ENCODE measurements at regions not wholly inside any gene's neighbourhood (a gene's known extent, or its start where the extent isn't known, plus 50 kb on each side); places are given as distances from the start of the nearest gene placed in this dataset.
A peak's percentile ranks its signal among the peaks of the same experiment; 100 is the strongest.
"Not testable (repeated sequence)": the region's sequence is repeated elsewhere in the genome, so short reads cannot be mapped to it uniquely, and the experiment has no call there.

GRCh38 chr15:99452728-99453636 is 112.8 kb upstream of the MEF2A start:
- peaks cover 4% of the 10 kb centered on the region for H3K27me3 Mint-ChIP-seq
- no peak overlapping the region for H3K4me3 Mint-ChIP-seq
- peaks cover 5% of the 10 kb centered on the region for H3K9me3 Mint-ChIP-seq
- H3K36me3 Mint-ChIP-seq (ENCODE audit: low read depth), result no peaks in the 10 kb centered on the region
- H3K27ac Mint-ChIP-seq, result peak overlapping the region; percentile 16
- peaks cover 70% of the 10 kb centered on the region for H3K4me1 Mint-ChIP-seq (ENCODE audit: low read depth)

DNA sequence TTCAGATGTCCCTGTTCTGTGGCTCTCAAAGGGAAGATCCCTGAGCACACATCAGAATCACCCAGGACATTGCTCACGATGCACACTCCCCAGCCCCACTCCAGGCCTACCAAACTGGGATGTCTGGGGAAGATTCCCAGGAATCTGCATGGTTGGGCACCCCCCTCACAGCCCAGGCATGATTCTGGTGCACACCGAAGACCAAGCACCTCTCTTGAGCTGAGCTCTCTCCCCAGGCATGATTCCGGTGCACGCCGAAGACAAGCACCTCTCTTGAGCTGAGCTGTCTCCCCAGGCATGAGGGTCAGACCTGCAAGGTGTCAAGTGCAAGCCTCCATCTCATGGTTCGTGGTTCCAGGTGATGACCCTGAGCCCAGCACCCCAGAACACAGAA is 112.2 kb upstream of the MEF2A start:
- Mint-ChIP-seq H3K27me3 (no peaks in the 10 kb centered on the region), H3K9me3 (peaks cover 6% of the 10 kb centered on the region), H3K36me3 (ENCODE audit: low read depth) (no peaks in the 10 kb centered on the region), H3K4me3 (no peak overlapping the region), H3K4me1 (ENCODE audit: low read depth) (peaks cover 67% of the 10 kb centered on the region), H3K27ac (no peak overlapping the region)

DNA sequence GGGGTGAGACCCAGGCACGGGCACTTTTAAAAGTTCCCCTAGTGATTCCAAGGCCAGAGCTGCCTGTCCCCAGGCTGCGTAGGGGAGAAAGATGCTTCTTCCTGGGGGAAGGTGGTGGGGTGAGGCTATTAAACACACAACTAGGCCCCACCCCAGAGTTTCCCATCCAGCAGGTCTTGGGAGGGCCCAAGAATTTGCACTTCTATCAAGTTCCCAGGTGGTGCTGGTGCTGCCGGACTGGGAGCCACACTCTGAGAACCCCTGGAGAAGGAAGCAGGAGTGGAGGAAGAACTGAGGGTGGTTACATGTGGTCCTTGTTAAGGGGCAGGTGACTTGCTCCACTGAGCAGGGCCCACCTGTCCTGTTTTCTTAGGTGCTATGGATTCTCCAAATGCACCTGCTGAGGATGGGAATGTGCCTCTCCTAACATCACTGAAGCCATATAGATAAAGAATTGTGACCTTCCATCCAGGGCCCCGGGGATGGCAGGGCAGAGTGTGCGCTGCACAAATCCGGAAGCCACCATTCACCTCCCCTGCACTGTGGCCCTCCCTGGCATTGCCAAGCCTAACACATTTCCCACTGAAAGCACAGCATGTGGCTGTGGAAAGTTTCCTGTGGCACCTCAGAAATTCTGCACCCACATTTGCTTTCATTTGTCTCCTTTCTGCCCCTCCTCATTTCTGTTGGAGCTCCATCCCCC is 111.5 kb upstream of the MEF2A start:
- no peaks in the 10 kb centered on the region for H3K36me3 Mint-ChIP-seq (ENCODE audit: low read depth)
- H3K27ac Mint-ChIP-seq, result no peak overlapping the region
- no peak overlapping the region for H3K4me3 Mint-ChIP-seq
- peaks cover 6% of the 10 kb centered on the region for H3K9me3 Mint-ChIP-seq
- H3K4me1 Mint-ChIP-seq (ENCODE audit: low read depth), result peaks cover 67% of the 10 kb centered on the region
- H3K27me3 Mint-ChIP-seq, result no peaks in the 10 kb centered on the region

GRCh38 chr15:99454941-99455788 is 110.6 kb upstream of the MEF2A start:
- Mint-ChIP-seq H3K27me3 (no peaks in the 10 kb centered on the region), H3K27ac (no peak overlapping the region)

GRCh38 chr15:99455789-99456160 is 110.0 kb upstream of the MEF2A start:
- Mint-ChIP-seq H3K36me3 (ENCODE audit: low read depth) (no peaks in the 10 kb centered on the region), H3K27ac (no peak overlapping the region), H3K27me3 (no peaks in the 10 kb centered on the region), H3K9me3 (peaks cover 6% of the 10 kb centered on the region), H3K4me1 (ENCODE audit: low read depth) (peaks cover 52% of the 10 kb centered on the region), H3K4me3 (no peak overlapping the region)

More at GRCh38 chr15:99454941-99455788, 110.6 kb upstream of the MEF2A start:
- H3K4me3 Mint-ChIP-seq, result no peak overlapping the region
- peaks cover 58% of the 10 kb centered on the region for H3K4me1 Mint-ChIP-seq (ENCODE audit: low read depth)
- H3K36me3 Mint-ChIP-seq (ENCODE audit: low read depth), result no peaks in the 10 kb centered on the region
- H3K9me3 Mint-ChIP-seq, result peaks cover 6% of the 10 kb centered on the region

GRCh38 chr15:99464137-99464536 is 101.6 kb upstream of the MEF2A start:
- Mint-ChIP-seq H3K9me3 (peaks cover 26% of the 10 kb centered on the region), H3K36me3 (ENCODE audit: low read depth) (peaks cover 5% of the 10 kb centered on the region), H3K4me1 (ENCODE audit: low read depth) (no peaks in the 10 kb centered on the region), H3K27me3 (no peaks in the 10 kb centered on the region), H3K27ac (no peak overlapping the region), H3K4me3 (no peak overlapping the region)

- peaks cover 10% of the 10 kb centered on the region for H3K4me1 Mint-ChIP-seq (ENCODE audit: low read depth)
- no peak overlapping the region for H3K4me3 Mint-ChIP-seq
- H3K36me3 Mint-ChIP-seq (ENCODE audit: low read depth), result peaks cover 5% of the 10 kb centered on the region
- no peak overlapping the region for H3K27ac Mint-ChIP-seq
- H3K27me3 Mint-ChIP-seq, result no peaks in the 10 kb centered on the region
- H3K9me3 Mint-ChIP-seq, result peaks cover 26% of the 10 kb centered on the region
These were observed 99.0 kb upstream of the MEF2A start for GRCh38 chr15:99466701-99467337.

GRCh38 chr15:99467338-99467720 is 98.5 kb upstream of the MEF2A start:
- no peak overlapping the region for H3K27ac Mint-ChIP-seq
- H3K27me3 Mint-ChIP-seq, result no peaks in the 10 kb centered on the region
- peaks cover 26% of the 10 kb centered on the region for H3K9me3 Mint-ChIP-seq
- H3K4me1 Mint-ChIP-seq (ENCODE audit: low read depth), result peaks cover 10% of the 10 kb centered on the region
- H3K36me3 Mint-ChIP-seq (ENCODE audit: low read depth), result peaks cover 5% of the 10 kb centered on the region
- H3K4me3 Mint-ChIP-seq, result no peak overlapping the region

DNA sequence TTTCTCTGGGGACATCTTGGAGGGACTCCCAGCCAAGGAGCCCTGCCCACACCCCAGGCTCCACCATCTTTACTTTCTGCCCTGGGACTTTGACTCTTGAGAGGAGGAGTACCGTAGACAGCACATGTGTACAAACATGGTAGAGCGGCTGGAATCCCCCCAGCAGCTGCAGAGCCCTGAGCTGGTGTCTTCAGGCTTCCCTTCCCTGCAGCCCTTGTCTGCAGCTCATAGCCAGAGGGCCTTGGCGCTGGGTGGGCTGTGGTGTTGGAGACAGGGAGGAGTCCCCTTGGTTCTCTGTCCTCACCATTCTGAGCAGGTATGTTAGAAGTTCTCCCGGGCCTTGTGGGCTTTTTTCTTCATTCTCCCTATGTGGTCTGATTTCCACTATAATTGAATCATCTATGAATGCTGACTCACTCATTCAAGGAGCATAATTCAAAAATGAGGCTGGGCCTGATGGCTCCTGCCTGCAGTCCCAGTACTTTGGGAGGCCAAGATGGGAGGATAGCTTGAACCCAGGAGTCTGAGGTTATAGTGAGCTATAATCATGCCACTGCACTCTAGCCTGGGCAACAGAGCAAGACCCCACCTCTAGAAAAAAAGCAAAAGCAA is 97.8 kb upstream of the MEF2A start:
- H3K4me1 Mint-ChIP-seq (ENCODE audit: low read depth), result peaks cover 15% of the 10 kb centered on the region
- no peak overlapping the region for H3K27ac Mint-ChIP-seq
- H3K4me3 Mint-ChIP-seq, result no peak overlapping the region
- H3K27me3 Mint-ChIP-seq, result no peaks in the 10 kb centered on the region
- peaks cover 25% of the 10 kb centered on the region for H3K9me3 Mint-ChIP-seq
- H3K36me3 Mint-ChIP-seq (ENCODE audit: low read depth), result peaks cover 5% of the 10 kb centered on the region

DNA sequence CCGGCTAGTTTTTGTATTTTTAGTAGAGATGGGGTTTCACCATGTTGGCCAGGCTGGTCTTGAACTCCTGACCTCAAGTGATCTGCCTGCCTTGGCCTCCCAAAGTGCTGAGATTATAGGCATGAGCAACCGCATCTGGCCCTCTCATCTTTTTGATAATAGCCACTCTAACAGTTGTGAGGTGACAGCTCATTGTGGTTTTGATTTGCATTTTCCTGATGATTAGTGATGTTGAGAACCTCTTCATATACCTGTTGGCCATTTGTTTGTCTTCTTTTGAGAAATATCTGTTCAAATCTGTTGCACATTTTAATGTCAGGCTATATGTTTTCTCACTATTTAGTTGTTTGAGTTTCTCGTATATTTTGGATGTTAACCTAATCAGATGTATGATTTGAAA is 95.6 kb upstream of the MEF2A start:
- H3K9me3 Mint-ChIP-seq; H3K27me3 Mint-ChIP-seq; H3K36me3 Mint-ChIP-seq (ENCODE audit: low read depth); H3K27ac Mint-ChIP-seq; H3K4me3 Mint-ChIP-seq: not testable (repeated sequence)
- peaks cover 31% of the 10 kb centered on the region for H3K4me1 Mint-ChIP-seq (ENCODE audit: low read depth)

GRCh38 chr15:99472416-99473145 is 93.2 kb upstream of the MEF2A start:
- Mint-ChIP-seq H3K4me3 (no peak overlapping the region), H3K36me3 (ENCODE audit: low read depth) (no peaks in the 10 kb centered on the region), H3K9me3 (no peaks in the 10 kb centered on the region), H3K4me1 (ENCODE audit: low read depth) (peaks cover 45% of the 10 kb centered on the region), H3K27me3 (no peaks in the 10 kb centered on the region), H3K27ac (no peak overlapping the region)

- Mint-ChIP-seq H3K4me3 (no peak overlapping the region), H3K27ac (no peak overlapping the region), H3K27me3 (no peaks in the 10 kb centered on the region), H3K9me3 (no peaks in the 10 kb centered on the region), H3K4me1 (ENCODE audit: low read depth) (peaks cover 53% of the 10 kb centered on the region), H3K36me3 (ENCODE audit: low read depth) (no peaks in the 10 kb centered on the region)
These were observed 91.5 kb upstream of the MEF2A start for GRCh38 chr15:99473981-99474906.
